Tibial nerve (tissue), 4 donors: ENCODE measurements at regions not wholly inside any gene's neighbourhood (a gene's known extent, or its start where the extent isn't known, plus 50 kb on each side); places are given as distances from the start of the nearest gene placed in this dataset.
A peak's percentile ranks its signal among the peaks of the same experiment; 100 is the strongest.

Source experiments
- DNase-seq, 2 donors: peaks; one replicate each; pipeline ENCODE4 v3.0.0-alpha.2; 2019; ENCODE audit warnings: low spot score in 2 of 2
- H3K27ac ChIP-seq, 4 donors: fragments of 200-600 bp; sonication (generic) in 3 of 4; one replicate each; pipeline ENCODE4 v1.5.1; 2017 to 2019; ENCODE audit warnings: mild to moderate bottlenecking in 1 of 4
- H3K27me3 ChIP-seq, 2 donors: fragments of 200-600 bp; sonication (generic) in 1 of 2; one replicate each; pipeline versions ENCODE4 v1.5.1 to v1.6.0; 2017 to 2019
- H3K36me3 ChIP-seq, 3 donors: fragments of 200-600 bp; sonication (generic); one replicate each; pipeline ENCODE4 v1.5.1; 2018 to 2019
- H3K4me1 ChIP-seq, 4 donors: fragments of 200-600 bp; sonication (generic) in 3 of 4; one replicate each; pipeline ENCODE4 v1.5.1; 2017 to 2019
- H3K4me3 ChIP-seq, 4 donors: fragments of 200-600 bp; sonication (generic) in 3 of 4; one replicate each; pipeline ENCODE4 v1.5.1; 2017 to 2019; ENCODE audit warnings: mild to moderate bottlenecking in 1 of 4, moderate library complexity in 1 of 4
- H3K9me3 ChIP-seq, 4 donors: fragments of 200-600 bp; sonication (generic) in 3 of 4; one replicate each; pipeline ENCODE4 v1.5.1; 2017 to 2019
- EP300 ChIP-seq, 2 donors: sonication (generic); formaldehyde crosslinking; IDR thresholded peaks; one replicate each; pipeline ENCODE4 v1.6.1; 2017; ENCODE audit warnings: antibody characterized with exemption in 2 of 2, mild to moderate bottlenecking in 1 of 2
- POLR2A ChIP-seq, 2 donors: fragments of 450-650 bp; IDR thresholded peaks; one replicate each; pipeline ENCODE4 v1.6.1; 2017; ENCODE audit warnings: antibody characterized with exemption in 2 of 2, mild to moderate bottlenecking in 2 of 2, moderate library complexity in 2 of 2
- WGBS, 2 donors: methylation state at CpG; one replicate each; pipeline ENCODE4 v1.1.5; 2018; 5-methylcytosine and 5-hydroxymethylcytosine counted together
- TF ChIP-seq, protein P1 (sequence below), 5 experiments: fragments of 200-600 bp in 3 of 5; fragments of 450-650 bp in 2 of 5; sonication (generic) in 3 of 5; IDR thresholded peaks; one replicate each; pipeline ENCODE4 v1.5.1; 2016 to 2019; ENCODE audit warnings: antibody characterized with exemption in 5 of 5, mild to moderate bottlenecking in 3 of 5, moderate library complexity in 2 of 5

DNA sequence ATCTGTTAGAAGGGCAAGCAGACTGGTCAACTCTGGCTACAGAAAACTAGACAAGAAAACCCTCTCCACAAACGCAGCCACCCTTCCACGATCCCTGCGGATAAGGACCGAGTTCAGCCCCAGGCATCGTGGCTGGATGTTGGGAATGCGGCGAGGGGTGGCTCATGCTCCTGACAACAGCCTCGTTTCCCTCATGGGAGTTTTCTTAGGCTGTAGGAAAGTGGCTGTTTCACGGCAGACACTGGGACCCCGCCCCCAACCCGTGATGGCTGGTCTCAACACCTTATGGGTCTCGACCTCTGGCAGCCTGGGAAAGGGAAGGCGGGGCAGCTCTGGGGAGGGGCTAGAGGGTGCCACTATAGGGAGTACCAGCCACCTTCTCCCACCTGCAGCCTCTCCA lies 123.3 kb downstream of the RFLNA start:
- H3K36me3 ChIP-seq: peaks cover 0 to 68% (median 11%) of the 10 kb centered on the region in 3 donors
- no peaks in the 10 kb centered on the region for H3K27me3 ChIP-seq
- TF ChIP-seq EP300 (IDR thresholded peaks at IDR 0.05) (no peak), POLR2A (IDR thresholded peaks at IDR 0.05) (no peak)
- TF ChIP-seq, protein P1, sequence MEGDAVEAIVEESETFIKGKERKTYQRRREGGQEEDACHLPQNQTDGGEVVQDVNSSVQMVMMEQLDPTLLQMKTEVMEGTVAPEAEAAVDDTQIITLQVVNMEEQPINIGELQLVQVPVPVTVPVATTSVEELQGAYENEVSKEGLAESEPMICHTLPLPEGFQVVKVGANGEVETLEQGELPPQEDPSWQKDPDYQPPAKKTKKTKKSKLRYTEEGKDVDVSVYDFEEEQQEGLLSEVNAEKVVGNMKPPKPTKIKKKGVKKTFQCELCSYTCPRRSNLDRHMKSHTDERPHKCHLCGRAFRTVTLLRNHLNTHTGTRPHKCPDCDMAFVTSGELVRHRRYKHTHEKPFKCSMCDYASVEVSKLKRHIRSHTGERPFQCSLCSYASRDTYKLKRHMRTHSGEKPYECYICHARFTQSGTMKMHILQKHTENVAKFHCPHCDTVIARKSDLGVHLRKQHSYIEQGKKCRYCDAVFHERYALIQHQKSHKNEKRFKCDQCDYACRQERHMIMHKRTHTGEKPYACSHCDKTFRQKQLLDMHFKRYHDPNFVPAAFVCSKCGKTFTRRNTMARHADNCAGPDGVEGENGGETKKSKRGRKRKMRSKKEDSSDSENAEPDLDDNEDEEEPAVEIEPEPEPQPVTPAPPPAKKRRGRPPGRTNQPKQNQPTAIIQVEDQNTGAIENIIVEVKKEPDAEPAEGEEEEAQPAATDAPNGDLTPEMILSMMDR (IDR thresholded peaks at IDR 0.05): no peak
- no peak for DNase-seq
- WGBS, 2 donors: 83 to 84% methylated on average over 12 to 13 of the region's 13 CpGs
- H3K4me3 ChIP-seq: no peak overlapping the region
- peaks cover 0 to 77% (median 29%) of the 10 kb centered on the region in 4 donors for H3K4me1 ChIP-seq
- peak overlapping the region in 2 of 4 donors; percentile 93 to 96 for H3K27ac ChIP-seq
- H3K9me3 ChIP-seq: no peaks in the 10 kb centered on the region

DNA sequence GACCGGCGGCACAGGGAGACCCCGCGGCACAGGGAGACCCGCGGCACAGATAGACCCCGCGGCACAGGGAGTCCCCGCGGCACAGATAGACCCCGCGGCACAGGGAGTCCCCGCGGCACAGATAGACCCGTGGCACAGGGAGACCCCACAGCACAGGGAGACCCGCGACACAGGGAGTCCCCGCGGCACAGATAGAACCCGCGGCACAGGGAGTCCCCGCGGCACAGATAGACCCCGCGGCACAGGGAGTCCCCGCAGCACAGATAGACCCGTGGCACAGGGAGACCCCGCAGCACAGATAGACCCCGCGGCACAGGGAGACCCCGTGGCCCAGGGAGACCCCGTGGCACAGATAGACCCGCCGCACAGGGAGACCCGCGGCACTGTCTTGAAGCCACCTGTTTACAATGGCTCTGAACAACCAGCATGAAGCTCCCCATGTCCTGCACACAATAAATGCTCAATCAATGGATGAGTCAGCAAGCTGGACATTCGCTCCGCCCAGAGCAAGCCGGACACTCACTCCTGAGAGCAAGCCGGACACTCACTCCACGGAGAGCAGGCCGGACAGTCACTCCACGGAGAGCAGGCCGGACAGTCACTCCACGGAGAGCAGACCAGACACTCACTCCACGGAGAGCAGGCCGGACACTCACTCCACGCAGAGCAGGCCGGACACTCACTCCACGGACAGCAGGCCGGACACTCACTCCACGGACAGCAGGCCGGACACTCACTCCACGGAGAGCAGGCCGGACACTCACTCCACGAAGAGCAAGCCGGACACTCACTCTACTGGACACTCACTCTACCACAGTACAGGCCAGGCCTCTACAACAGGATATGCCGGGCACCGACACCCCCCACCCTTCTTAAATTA lies 121.9 kb downstream of the RFLNA start:
- DNase-seq: no peak
- Histone ChIP-seq H3K36me3 (peaks cover 0 to 81% (median 11%) of the 10 kb centered on the region in 3 donors), H3K9me3 (no peaks in the 10 kb centered on the region), H3K27me3 (no peaks in the 10 kb centered on the region), H3K4me1 (peaks cover 0 to 77% (median 23%) of the 10 kb centered on the region in 4 donors), H3K27ac (peak overlapping the region in 1 of 4 donors; percentile 33), H3K4me3 (no peak overlapping the region)
- TF ChIP-seq EP300 (IDR thresholded peaks at IDR 0.05) (no peak), POLR2A (IDR thresholded peaks at IDR 0.05) (no peak)
- TF ChIP-seq, protein P1 (IDR thresholded peaks at IDR 0.05): no peak
- 90 to 91% methylated on average over 50 to 57 of the region's 59 CpGs for WGBS, 2 donors

DNA sequence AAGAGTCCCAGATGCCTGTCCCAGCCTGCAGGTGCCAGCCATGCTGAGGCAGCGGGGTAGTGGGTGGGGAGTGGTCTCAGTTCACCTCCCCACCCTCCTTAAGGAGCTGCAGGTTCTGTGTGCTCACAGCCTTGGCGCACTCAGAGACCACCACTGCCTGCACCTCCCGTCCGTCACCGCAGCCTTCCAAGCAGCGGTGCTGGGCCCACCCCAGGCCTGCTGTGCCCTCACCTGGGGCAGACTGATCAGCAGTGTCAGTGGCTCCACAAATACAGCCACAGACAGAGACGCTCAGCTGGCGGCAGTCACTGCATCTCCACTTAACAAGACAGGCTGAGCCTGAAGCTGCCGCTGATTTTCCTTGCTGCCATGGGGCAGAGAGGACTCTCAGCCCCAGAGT lies 120.2 kb downstream of the RFLNA start:
- no peak for DNase-seq
- Histone ChIP-seq H3K9me3 (no peaks in the 10 kb centered on the region), H3K36me3 (peaks cover 0 to 73% (median 11%) of the 10 kb centered on the region in 3 donors), H3K4me3 (no peak overlapping the region), H3K4me1 (peaks cover 0 to 77% (median 28%) of the 10 kb centered on the region in 4 donors), H3K27ac (peak overlapping the region in 1 of 4 donors; percentile 80), H3K27me3 (no peaks in the 10 kb centered on the region)
- TF ChIP-seq POLR2A (IDR thresholded peaks at IDR 0.05) (no peak), EP300 (IDR thresholded peaks at IDR 0.05) (no peak)
- TF ChIP-seq, protein P1 (IDR thresholded peaks at IDR 0.05): no peak
- WGBS, 2 donors: 86 to 90% methylated on average over 8 to 9 of the region's 9 CpGs

DNA sequence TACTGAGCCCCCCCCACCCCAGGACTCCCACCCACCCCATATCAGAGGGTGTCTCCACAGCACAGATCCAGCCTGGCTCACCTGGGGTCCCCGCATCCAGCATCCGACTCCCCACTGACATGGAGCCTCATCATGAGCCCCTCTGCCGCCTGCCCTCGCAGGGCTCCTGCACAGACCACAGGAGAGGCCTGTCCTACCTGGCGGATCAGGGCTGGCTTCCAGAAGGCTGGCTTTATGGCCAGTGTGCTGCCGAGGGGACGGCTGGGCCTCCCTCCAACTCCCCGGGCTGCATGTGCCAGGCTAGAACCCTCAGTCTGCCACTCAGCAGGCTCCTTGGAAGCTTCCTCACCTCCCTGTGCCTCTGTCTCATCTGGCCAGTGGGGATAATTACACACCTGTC lies 119.0 kb downstream of the RFLNA start:
- DNase-seq: no peak
- H3K36me3 ChIP-seq: peaks cover 0 to 69% (median 3%) of the 10 kb centered on the region in 3 donors
- H3K4me3 ChIP-seq: no peak overlapping the region
- TF ChIP-seq POLR2A (IDR thresholded peaks at IDR 0.05) (no peak), EP300 (IDR thresholded peaks at IDR 0.05) (no peak)
- TF ChIP-seq, protein P1 (IDR thresholded peaks at IDR 0.05): no peak
- peak overlapping the region in 2 of 4 donors; percentile 78 to 80 for H3K27ac ChIP-seq
- 70 to 78% methylated on average over 7 to 8 of the region's 8 CpGs for WGBS, 2 donors
- peaks cover 0 to 73% (median 30%) of the 10 kb centered on the region in 4 donors for H3K4me1 ChIP-seq
- H3K27me3 ChIP-seq: no peaks in the 10 kb centered on the region
- no peaks in the 10 kb centered on the region for H3K9me3 ChIP-seq

DNA sequence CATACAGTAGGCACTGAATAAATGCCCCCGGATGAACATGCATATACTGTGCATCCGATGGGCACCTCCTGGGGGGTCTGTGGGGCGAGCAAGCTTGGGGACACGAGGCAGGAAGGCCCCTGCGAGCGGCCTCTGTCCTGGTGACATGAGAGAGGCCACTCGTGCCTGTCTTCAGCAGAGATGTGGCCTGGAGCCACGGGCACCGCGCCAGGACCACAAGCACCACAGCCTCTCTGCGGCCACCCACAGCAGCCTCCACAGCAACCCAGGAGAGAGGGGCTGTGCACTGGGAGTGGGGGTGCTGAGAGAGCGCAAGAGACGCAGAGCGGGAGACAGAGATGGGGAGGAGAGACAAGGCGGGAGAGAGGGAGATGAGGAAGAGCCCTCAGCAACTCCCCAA lies 118.5 kb downstream of the RFLNA start:
- no peaks in the 10 kb centered on the region for H3K9me3 ChIP-seq
- no peak overlapping the region for H3K4me3 ChIP-seq
- H3K4me1 ChIP-seq: peaks cover 0 to 73% (median 29%) of the 10 kb centered on the region in 4 donors
- TF ChIP-seq POLR2A (IDR thresholded peaks at IDR 0.05): no peak
- TF ChIP-seq EP300 (IDR thresholded peaks at IDR 0.05): no peak
- TF ChIP-seq, protein P1 (IDR thresholded peaks at IDR 0.05): no peak
- peak overlapping the region in 2 of 4 donors; percentile 78 to 80 for H3K27ac ChIP-seq
- 47 to 54% methylated on average over 13 to 15 of the region's 15 CpGs for WGBS, 2 donors
- no peak for DNase-seq
- H3K36me3 ChIP-seq: peaks cover 0 to 69% (median 3%) of the 10 kb centered on the region in 3 donors
- no peaks in the 10 kb centered on the region for H3K27me3 ChIP-seq
